Ovary (tissue), 3 donors: ENCODE measurements at regions not wholly inside any gene's neighbourhood (a gene's known extent, or its start where the extent isn't known, plus 50 kb on each side); places are given as distances from the start of the nearest gene placed in this dataset.

Experiments
- CTCF ChIP-seq, 3 donors: fragments of 450-650 bp in 2 of 3; fragments of 200-600 bp in 1 of 3; IDR thresholded peaks; one replicate each; pipeline versions ENCODE4 v1.5.1 to v1.8.0; 2016 to 2022; ENCODE audit warnings: antibody characterized with exemption in 3 of 3, mild to moderate bottlenecking in 1 of 3
- POLR2A ChIP-seq: fragments of 450-650 bp; IDR thresholded peaks from one replicate; pipeline ENCODE4 v1.6.1; 2017; ENCODE audit warnings: antibody characterized with exemption, mild to moderate bottlenecking, moderate library complexity
- donor health status: DM: no; HTN: no; CAD: no.

- TF ChIP-seq POLR2A (no peak), CTCF (IDR thresholded peaks at IDR 0.05) (no peak)
Measured at GRCh38 chr2:6445156-6445555, 420.6 kb downstream of the CMPK2 start.
